GM19463 (cell line): ENCODE measurements at regions not wholly inside any gene's neighbourhood (a gene's known extent, or its start where the extent isn't known, plus 50 kb on each side); places are given as distances from the start of the nearest gene placed in this dataset.
A peak's percentile ranks its signal among the peaks of the same experiment; 100 is the strongest.
"Not testable (repeated sequence)": the region's sequence is repeated elsewhere in the genome, so short reads cannot be mapped to it uniquely, and the experiment has no call there.

ENCODE experiments used
- ATAC-seq: cut with Tn5 transposase; IDR thresholded peaks from one replicate; pipeline ENCODE4 v1.9.1; 2021; ENCODE audit warnings: mild to moderate bottlenecking, moderate library complexity; ENCODE audit not compliant: unreplicated experiment

DNA sequence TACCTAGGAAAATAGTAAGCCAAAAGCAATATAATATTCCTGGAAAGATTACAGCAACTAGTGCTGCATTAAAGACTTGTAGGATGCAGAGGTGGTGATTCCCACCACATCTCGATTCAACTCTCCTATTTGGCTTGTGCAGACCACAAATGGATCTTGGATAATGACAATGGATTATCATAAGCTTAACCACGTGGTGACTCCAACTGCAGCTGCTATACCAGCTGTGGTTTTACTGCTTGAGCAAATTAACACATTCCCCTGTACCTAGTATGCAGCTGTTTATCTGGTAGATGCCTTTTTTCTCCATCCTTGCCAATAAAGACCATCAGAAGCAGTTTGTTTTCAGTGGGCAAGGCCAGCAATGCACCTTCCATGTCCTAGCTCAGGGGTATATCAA is 542.7 kb upstream of the ADGRL4 start:
- no peak for ATAC-seq

DNA sequence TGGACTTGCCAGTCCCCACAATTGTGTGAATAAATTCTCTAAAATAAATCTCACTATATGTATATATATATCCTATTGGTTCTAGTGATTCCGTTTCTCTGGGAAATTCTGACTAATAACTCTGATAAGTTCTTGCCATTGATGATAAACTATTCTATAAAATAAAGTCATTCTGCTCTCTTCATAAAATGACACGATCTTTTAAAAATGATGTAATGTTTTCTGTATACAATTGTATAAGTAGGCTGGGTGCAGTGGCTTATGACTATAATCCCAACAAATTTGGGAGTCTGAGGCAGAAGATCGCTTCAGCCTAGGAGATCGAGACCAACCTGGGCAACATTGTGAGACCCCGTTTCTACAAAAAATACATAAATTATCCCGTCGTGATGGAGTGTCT is 541.0 kb upstream of the ADGRL4 start:
- ATAC-seq, result no peak

DNA sequence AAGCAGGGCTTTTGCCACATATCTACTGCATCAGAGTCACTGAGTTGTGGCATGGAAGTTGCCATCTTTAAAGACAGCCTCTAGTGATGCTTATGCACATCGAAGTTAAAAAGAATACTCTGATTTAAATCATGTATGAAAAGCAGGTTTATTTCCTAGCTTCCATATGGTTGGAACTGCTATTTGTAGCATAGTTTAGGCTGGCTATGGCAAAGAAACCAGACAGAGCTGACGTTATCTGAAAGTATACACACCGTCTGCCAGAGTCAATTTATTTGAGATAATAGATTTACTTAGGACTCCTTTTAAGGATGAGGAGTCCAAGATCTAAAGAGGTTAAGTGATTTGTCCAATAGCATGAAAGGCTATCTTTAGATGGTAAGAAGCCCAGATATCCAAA is 536.9 kb upstream of the ADGRL4 start:
- no peak for ATAC-seq

DNA sequence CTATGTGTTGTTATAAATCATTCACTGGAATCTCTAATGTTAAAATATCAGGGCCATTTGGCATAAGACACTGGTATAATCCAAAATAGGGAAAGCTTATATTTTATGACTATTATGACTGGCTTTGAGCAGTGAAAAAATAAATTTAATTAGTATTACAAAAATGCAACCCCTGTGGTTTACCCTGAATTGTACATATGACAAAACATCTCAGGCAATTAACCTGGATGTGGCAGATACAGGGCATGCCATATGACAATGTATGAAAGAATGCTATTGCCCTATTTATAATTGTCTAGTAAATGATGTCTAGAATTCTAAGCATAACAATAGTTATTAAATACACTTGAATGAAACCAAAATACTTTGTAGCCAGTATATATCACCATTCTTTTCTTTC is 532.5 kb upstream of the ADGRL4 start:
- no peak for ATAC-seq

DNA sequence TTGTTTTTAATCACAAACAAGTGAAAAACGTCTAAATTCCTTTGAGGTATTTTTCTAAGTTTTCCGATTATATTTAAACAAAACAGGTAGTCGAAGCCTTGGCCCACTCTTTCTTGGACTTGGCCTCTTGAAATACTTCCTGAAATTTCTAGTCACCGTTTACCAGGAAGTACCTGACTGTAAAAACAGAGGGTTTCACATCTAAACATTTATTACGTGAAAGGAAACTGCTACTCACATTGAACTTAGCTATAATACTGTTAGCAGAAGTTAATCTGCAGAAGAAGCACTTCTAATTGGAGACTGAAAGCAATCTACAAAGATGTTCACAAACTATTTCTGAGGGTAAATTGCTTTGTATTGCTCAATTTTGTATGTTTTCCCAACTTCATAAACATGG is 526.0 kb upstream of the ADGRL4 start:
- no peak for ATAC-seq

DNA sequence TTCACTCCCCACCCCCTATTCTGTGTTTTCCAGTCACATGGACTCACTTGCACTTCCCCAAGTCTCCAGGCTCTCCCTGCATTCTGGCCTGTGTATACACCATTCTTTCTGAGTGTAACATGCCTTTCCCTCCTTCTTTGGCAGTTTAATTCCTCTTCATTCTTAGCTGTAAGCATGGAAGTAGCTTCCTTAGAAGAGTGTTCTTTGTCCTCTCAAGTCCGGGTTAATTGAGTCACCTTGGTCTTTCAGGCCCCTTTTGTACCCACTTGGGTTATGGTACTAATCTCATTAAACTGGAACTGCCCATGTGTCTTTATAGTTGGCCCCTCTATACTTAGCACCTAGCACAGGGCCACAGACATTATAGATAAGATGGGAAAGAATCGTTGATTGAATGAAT is 525.3 kb upstream of the ADGRL4 start:
- ATAC-seq, result no peak

DNA sequence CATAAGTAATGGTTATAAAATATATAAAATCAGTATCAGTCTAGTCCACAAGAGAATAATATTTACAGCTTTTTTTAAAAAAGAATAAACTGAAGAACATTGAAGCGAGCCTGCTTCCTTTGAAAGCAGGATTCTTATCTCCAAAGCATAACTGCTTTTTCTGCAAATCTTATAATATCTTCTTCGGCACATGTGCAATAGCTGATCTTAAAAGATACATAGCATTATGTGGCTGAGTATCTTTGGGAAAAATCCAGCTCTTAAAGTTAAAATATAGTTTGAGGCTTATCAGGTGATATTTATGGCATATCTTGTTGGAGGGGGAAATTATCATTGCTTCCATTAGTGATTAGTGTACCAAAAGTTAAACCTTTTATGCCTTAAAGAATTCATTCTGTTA is 523.9 kb upstream of the ADGRL4 start:
- no peak for ATAC-seq

DNA sequence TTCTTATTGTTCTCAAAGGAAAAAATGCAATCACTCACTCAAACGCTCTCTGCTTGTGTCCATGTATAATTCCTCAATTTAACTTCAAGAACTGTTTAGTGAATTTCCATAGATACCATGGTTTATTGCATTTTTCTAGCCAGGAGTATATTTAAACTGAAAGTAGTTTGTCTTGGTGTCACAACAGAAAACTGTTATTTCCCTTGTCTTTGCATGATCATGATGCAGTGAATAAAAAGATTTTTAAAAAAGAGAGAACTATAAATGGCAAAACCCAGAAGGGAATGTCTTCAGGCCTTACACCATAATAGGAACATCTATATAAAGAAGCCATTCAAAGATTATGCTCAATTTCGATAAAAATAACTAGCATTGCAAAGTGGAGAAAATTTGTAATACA is 523.5 kb upstream of the ADGRL4 start:
- ATAC-seq, result no peak

DNA sequence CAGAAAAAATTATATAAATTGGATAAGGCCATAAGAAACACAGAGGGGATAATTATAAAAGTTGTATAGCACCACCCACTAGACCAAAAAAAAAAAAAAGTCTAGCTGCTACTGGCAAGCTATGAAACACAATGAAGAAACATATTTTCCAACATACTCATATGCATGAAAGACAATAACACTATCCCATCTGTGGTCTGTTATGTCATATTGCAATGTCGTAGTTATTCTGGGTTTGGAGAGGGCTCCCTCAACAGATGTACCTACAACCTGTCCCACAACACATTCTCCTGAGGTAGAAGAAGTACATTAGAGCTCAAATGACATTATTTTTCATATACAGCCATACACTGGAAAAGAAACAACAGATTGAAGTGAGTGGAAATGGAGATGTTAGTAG is 517.6 kb upstream of the ADGRL4 start:
- ATAC-seq, result no peak

DNA sequence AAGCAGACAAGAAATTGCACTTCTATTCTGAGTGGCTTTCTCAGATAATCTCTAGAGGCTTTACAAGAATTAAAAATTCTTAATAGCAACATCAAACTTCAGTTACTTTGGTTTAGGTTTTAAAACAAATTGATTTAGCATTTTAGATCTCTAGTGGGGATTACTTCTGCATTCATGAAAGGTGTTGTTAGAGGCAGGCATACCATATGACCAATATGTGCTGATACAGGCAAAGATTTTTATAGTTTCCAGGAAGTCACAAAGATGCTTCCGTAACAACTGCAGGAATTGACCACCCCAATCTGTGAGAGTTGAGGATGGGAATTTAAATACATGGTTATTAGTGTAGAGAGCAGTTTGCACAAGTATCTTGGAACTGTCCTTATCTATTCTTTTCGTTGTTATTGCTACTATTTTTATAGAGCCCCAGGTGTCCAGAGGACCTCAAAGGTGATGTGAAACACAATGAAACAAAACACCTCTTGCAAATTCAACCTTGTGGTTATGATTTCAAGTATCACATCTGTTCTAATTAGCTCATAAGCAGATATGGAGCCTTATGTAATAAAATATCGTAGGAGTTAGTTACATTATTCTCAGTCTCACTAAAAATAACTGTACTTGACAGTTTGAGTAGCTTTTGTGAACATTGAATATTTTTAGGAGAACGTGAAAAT is 512.7 kb upstream of the ADGRL4 start:
- peak; percentile 56 for ATAC-seq

DNA sequence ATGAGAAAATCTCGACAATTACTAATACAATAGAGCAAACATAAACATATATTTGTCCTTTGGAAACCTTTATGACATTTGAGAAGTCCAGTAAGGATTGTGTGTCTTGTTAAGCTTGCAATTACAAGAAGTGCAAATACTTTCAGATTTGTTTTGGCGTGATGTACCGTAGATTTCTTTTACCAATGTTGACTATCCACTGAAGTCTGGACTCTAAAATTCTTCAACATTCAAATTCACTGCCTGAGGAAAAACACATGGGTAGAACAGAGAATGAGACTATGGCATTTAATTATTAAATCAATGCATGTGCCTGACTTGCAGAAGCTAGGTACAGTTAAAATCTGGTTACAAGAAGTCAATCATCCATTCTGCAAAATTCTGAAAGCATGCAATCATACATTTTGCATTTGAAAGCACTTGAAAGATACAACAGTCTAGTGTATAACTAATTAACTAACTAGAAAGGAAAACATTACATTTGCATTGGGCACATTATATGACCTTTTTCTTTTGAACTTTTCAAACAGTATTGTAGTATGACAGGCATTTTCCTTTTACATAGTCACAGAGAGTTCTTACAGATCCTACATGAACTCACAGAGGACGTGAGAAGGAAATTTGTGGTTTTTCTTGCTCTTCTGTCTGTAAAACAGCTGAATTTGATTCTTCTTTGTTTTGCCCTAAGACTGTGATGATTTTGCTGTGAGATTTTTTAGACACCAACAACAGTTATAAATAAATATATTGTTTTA is 511.1 kb upstream of the ADGRL4 start:
- ATAC-seq, result no peak

DNA sequence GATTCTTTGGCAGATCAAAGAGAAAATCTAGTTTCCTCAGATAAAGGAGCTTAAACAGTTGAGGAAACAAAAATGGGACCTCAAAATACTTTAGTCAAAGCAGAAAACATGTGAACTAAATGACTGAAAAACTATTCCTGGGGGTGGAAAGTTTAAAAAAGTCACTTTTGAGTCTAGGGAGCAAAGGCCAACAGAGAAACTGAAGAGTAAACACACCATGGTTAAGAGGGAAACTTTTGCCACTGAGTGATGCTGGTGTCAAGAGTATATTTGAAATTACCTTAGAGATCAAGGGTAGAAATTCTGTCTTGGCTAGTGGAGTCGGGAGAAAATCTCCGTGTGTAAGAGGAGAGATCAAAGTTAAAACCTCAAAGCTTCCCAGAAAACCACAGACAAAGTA is 501.2 kb upstream of the ADGRL4 start:
- no peak for ATAC-seq

DNA sequence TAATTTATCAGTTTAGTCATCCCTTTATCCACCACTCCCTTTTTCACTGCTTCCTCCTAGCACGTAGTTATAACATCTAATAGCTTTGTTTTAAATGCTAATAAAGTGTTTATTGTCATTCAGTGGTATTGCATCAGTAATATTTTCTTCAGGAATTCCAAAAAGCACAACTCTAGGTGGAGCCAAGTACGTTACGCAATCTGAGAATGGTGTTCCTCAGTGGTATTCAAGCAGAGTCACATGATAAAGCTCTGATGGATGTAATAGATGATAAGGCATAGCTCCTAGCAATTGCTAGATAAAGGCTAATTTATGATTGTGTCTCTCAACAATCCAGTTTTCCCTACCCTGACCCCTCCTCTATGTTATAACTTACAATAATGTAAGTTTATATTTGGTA is 494.6 kb upstream of the ADGRL4 start:
- no peak for ATAC-seq

DNA sequence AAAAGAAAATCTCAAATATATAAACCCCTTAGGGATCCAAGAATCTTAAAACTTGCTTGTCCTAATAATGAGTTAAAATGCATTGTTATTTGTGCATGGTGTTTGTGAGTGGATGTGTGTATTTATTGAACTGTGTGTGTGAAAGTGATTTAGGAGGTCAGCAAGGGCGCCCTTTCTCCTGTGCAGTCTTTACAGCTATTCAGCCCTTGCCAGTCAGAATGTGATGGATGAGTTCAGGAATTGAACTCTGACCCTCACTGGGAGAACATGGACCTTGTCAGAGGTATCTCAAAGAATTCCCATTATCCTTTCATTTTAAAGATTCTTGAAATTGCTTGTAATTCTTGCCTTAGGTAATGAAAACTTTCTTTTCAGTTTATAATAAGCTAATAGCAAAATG is 493.0 kb upstream of the ADGRL4 start:
- ATAC-seq, result no peak

DNA sequence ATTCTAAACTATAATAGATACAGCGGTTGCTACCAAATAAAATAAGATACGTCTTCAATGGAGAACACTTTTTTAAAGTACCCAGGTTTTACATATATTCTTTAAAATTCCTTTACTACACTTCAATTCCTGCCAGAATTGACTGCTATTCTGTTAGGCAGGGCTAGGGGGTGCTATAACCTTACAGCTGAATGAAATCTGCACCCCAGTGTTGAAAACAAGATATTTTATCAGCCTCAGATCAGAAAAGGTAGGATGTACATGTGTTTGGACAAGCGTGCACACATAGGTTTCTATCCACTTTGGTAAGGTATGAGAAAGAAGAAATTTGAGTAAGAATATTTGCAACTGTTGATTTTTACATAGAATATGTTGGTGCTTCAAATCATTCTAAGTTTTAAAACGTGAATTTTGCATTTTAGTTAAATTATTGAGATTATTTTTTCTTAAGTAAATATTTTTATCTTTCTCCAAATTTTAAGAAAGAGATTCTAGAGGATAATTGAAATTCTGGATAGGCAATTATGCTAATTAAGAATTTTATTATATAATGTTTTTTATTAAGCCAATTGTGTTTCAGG is 490.8 kb upstream of the ADGRL4 start:
- peak; percentile 88 for ATAC-seq

DNA sequence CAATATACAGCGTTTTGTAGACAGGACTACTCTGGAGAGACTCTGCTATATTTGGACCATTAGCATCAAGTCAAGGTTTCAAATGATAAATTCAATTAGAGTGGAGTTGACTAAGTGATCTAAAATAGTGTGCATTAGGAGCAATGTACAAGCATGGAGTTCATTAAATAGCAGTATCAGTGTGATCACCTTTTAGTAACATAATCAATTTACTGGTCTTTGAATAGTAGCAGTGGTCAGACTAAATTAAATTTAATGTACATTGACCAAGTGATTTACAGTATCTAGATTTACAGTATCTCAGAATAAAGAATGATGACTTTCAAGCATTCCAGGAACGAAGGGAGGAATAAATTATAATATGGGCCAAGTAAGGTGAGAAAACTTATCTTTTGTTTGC is 489.6 kb upstream of the ADGRL4 start:
- no peak for ATAC-seq

DNA sequence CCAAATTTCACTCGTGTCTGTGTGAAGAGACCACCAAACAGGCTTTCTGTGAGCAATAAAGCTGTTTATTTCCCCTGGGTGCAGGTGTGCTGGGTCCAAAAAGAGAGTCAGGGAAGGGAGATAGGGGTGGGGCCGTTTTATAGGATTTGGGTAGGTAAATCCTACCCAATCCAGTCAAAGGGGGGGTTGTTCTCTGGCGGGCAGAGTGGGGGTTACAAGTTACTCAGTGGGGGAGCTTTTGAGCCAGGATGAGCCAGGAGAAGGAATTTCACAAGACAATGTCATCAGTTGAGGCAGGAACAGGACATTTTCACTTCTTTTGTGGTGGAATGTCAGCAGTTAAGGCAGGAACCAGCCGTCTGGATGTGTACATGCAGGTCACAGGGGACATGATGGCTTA is 487.2 kb upstream of the ADGRL4 start:
- ATAC-seq, result not testable (repeated sequence)

DNA sequence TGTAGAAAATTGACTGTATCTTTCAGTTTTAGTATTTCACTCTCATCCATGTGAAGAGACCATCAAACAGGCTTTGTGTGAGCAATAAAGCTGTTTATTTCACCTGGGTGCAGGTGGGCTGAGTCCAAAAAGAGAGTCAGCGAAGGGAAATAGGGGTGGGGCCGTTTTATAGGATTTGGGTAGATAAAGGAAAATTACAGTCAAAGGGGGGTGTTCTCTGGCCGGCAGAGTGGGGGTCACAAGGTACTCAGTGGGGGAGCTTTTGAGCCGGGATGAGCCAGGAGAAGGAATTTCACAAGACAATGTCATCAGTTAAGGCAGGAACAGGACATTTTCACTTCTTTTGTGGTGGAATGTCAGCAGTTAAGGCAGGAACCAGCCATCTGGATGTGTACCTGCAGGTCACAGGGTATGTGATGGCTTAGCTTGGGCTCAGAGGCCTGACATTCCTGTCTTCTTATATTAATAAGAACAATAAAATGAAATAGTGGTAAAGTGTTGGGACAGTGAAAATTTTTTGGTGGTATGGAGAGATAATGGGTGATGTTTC is 482.1 kb upstream of the ADGRL4 start:
- not testable (repeated sequence) for ATAC-seq

DNA sequence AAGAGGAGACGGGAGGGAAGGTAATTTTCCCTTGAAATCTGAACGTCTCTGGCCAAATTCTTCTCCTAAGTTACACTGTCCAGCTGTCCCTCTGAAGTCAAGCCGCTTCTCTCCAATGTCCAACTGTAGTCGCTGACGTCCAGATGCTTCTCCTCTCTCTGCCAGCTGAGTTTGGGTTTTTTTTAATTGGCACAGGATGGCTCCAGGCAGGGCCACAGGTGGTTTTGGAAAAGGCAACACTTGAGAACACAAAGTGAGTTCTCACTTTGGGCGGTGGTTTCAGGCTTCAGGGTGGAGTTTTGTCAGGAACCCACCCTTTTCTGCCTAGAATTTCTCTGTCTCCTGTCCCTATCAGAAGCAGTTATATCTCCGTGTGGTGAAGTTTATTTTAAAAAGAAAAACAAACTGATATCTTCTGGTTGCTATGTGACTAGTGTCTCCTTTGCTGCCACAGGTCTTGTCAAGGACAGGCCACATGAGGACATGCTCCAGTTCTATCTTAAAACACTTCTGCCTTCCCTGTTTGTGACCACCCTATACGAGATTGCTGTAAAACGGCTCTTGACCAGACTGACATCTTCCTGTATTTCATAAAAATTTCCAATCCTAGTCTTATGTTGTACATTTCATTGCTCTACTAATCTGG is 472.3 kb upstream of the ADGRL4 start:
- ATAC-seq, result no peak

DNA sequence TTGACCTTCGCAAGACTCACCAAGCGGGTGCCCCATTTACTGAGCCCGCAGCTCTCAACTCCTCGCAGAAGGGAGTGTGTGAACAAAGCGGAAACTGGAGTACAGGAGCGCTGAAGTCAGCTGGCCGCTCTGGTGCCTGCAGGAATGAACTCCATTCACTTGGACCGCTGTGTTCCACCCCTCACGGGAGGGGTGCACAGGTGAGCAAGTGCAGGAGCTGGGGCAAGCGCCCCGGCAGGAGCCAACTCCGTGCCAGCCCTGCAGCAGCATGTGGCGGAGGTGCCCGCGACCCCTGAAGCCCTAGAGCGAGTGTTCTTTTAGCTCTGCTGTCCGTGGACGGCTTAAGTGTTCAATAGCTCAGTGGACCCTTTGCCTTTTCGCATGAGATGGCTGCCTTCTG is 471.6 kb upstream of the ADGRL4 start:
- no peak for ATAC-seq

DNA sequence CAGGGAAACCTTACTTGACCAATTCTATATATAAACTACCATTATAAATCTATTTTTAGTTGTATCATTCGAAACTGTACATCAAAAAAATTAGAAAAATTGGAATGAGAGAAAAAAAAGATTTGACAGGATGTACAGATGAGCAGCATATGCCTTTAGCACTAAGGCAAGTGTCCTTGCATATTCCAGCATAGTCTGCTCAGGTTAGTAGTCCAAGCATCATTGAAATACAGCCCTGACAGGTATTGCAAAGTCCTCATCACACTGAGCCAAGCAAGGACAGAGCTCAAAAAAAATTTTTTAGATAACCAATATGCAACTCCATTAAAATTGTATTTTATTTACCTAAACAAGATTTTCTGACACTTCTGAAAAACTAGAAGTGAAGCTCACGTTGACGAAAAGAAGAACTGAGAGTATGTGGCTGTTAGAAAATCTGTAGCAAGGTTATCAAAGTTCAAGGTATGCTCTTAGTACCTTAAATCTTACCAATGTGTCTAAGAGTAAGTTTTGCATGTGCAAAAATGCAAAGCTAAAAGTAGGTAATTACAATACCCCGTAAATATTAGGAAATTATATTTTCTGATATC is 465.6 kb upstream of the ADGRL4 start:
- peak; percentile 74 for ATAC-seq
